GM12891 (cell line): ENCODE measurements at regions not wholly inside any gene's neighbourhood (a gene's known extent, or its start where the extent isn't known, plus 50 kb on each side); places are given as distances from the start of the nearest gene placed in this dataset.

Experiments used
- DNase-seq: peaks from one replicate; pipeline ENCODE4 v3.0.0; 2011; ENCODE audit warnings: low spot score; ENCODE audit not compliant: insufficient read length
- FAIRE-seq: peaks from 2 replicates; lab custom pipeline; 2011; peaks lifted over from hg19 to GRCh38; lab: Jason Lieb, UNC
- PAX5 ChIP-seq: IDR thresholded peaks from 2 replicates; pipeline ENCODE4 v1.6.1; 2011; ENCODE audit warnings: low read length, moderate library complexity, mild to moderate bottlenecking; ENCODE audit not compliant: insufficient read depth, severe bottlenecking
- POLR2A ChIP-seq: IDR thresholded peaks from 2 replicates; pipeline ENCODE4 v1.6.1; 2011; ENCODE audit warnings: low read depth, low read length, control low read depth
- POLR2AphosphoS5 ChIP-seq: IDR thresholded peaks from 2 replicates; pipeline ENCODE4 v1.6.1; 2011; ENCODE audit warnings: low read depth, low read length, control low read depth
- POU2F2 ChIP-seq: IDR thresholded peaks from 2 replicates; pipeline ENCODE4 v1.6.1; 2011; ENCODE audit warnings: low read depth, mild to moderate bottlenecking, control low read depth, low read length, moderate library complexity
- SPI1 ChIP-seq: IDR thresholded peaks from 2 replicates; pipeline ENCODE4 v1.6.1; 2011; ENCODE audit warnings: low read depth, low read length, control low read depth
- TAF1 ChIP-seq: IDR thresholded peaks from 2 replicates; pipeline ENCODE4 v1.6.1; 2011; ENCODE audit warnings: low read depth, low read length, control low read depth

DNA sequence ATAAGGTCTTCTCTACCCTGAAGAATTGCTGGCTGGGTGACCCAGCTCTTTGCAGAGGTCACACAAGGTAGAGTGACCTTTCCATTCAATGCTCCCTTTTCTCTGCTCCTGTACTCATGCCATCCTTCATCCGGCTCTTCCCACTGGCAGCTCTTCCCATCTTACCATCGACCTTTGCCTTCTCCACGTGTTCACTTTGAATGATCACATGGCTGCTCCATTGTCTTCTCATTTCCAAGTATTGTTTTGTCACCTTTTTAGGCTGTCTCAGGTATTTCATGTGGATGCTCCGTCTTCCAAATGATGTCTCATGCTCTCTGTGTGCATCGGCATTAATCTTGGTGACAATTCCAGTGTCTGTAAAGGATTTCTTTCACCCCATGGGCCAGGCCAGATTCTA, 76.6 kb upstream of the ONECUT1 start:
- DNase-seq (no peak), FAIRE-seq (no peak)
- no peak for TF ChIP-seq POLR2A
- no peak for TF ChIP-seq TAF1
- TF ChIP-seq POLR2AphosphoS5 = no peak
- TF ChIP-seq POU2F2 = no peak
- TF ChIP-seq SPI1 = no peak
- TF ChIP-seq PAX5 = no peak

DNA sequence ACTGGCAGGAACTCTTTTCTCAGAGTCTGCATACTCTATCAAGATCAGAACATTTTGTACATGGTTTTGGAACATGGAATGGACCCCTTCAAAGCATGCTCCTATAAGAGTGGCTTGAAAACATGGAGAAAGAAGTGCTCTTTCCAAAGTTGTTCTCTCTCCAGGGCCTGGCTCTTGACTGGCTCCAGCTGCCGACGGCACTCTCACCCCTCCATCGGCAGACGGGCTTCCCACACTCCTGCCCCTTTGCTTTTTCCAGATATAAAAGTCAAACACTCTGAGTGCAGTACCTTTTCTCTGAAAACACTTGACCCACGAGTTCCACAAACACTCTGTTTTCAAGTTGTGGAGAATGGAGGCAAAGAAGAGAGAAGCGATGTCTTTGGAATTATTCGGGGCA, 72.5 kb upstream of the ONECUT1 start:
- TF ChIP-seq TAF1 (no peak), PAX5 (no peak)
- no peak for FAIRE-seq
- no peak for DNase-seq

DNA sequence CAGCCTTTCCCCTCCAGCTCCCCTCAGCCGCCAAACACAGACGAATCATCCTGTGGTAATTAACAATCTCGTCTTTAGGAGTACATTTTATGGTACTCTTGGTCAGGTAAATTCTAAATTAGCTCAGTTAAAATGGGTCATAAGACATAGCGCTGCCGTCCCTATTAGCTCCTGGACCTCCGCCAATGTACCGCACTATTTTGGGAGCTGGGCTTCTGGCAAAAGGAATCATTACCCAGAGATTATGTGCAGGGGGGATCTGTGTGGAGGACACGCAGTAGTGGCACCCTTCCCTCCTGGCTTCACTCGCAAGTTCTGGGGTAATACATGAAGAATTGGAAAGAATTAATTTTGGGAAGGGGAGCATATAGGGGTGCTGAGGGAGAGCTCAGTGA, 68.6 kb upstream of the ONECUT1 start:
- no peak for FAIRE-seq
- no peak for DNase-seq
- TF ChIP-seq SPI1 (no peak), POLR2A (no peak)

DNA sequence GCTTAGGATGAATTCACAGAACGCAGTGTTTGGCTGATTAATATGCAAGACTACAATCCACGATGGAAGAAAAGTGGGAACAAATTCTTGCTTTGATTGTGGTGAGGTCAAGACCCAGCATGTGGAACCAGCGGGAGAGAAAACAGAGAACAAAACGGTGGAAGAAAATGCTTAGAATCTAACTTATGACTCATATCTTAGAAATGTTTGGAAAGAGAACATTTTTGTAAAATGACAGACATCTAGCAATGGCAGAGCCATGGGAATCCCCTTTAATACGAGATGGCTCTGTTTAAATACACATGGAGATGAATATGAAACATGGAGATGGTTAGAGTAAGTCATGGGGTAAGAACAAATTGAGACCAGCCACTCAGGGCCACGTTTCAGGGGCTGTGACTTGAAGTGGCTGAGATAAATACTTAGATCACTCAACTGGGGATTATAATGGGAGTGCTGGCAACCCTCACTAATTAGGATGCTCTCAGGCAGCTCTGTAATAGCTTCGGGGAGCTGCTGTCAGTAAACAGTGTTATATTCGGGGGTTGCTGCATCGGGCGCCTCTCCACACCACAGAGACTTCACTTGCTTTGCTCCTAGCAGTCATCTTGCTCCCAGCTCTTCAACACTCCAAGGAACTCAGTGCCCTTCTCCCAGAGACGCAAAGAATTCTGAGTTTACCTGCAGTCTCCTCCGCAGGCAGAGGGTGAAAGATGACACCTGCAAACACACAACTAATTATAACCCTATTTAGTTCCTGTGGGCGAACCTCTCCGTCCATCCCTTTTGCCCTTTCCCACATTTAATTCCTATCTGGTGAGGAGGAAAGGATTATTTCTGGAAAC, 68.0 kb upstream of the ONECUT1 start:
- TF ChIP-seq SPI1 = no peak
- no peak for TF ChIP-seq TAF1
- no peak for TF ChIP-seq POU2F2
- TF ChIP-seq PAX5 = no peak
- TF ChIP-seq POLR2A = no peak
- TF ChIP-seq POLR2AphosphoS5 = no peak
- no peak for DNase-seq
- FAIRE-seq = no peak

DNA sequence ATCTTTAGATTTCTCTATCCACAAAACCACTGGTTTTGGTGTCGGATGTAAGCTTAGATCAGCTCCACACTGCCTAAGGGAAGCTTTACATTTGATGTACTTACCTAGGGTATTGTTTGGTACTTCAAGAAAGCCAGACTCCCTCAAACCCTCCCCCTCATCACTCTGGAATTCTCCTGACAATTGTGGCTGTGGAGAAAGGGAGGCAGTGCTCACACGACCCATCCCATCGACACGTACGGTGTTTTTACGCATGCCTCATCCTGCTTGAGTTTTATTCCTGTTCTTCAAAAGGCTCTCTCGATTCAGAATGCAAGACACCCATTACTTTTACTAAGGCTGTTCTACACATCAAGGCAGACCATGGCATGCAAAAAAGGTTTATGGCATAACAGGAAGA, 67.3 kb upstream of the ONECUT1 start:
- no peak for TF ChIP-seq POLR2A
- TF ChIP-seq POLR2AphosphoS5 = no peak
- TF ChIP-seq SPI1 = no peak
- TF ChIP-seq TAF1 = no peak
- no peak for TF ChIP-seq PAX5
- no peak for TF ChIP-seq POU2F2
- no peak for DNase-seq
- FAIRE-seq = no peak

DNA sequence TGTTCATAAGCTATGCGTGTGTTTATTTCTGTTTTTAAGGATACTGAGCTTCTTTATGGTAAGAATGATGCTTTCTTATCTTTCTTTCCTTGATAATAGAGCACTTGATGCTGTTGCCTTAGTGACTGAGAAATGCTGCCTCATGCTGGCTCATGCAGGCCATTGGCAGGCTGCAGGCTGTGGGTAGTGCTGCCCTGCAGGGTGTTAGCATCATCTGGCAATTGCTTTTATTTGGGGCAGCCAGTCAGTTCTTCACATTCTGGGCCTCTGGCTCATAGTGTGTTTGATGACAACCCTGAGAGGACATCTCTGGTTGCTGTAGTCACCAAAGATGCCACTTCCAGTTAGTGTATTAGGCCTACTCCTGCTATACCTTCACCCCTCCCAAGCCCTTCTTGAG, 66.2 kb upstream of the ONECUT1 start:
- no peak for DNase-seq
- TF ChIP-seq POU2F2 (no peak), PAX5 (no peak), TAF1 (no peak), SPI1 (no peak), POLR2AphosphoS5 (no peak), POLR2A (no peak)
- no peak for FAIRE-seq

DNA sequence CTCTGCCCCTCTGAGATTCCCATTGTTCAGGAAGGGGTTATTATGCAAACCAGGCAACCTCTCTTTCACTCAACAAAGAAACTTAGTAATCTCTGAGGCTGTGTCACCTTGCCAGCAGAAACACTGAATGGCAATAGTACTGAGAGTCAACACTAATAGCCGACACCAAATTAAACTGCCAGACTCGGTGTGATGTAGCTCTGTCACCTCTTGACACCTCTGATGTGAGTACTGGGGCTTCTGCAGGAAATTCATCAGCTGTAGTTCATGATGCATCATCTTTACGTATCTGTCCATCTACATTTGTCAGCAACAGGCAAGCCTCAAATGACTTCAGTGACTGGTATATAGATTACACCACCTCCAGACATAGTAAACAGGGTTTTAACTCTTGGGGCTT, 65.0 kb upstream of the ONECUT1 start:
- DNase-seq (no peak), FAIRE-seq (no peak)

DNA sequence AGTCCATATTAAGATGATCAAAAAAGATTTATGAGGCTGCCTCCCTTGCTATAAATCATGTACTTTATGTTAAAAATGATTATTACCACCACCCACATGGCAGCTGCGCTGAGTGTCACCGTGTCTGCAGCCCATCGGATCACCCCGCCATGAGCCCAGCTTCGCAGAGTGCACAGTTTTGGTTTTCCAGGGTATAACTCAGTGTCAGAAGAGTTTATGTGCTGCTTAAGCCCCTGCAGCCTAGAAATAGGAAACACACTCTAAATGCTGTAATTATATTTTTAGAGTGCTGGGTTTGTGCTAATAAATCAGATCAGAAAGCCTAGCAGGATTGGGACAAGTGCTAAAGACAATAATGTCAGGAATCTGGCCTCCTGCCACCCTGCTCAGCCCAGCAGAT, 54.7 kb upstream of the ONECUT1 start:
- TF ChIP-seq PAX5 = no peak
- no peak for TF ChIP-seq TAF1
- no peak for TF ChIP-seq POLR2A
- no peak for TF ChIP-seq SPI1
- TF ChIP-seq POLR2AphosphoS5 = no peak
- TF ChIP-seq POU2F2 = no peak
- DNase-seq = no peak
- no peak for FAIRE-seq

More for the DNA sequence above, 65.0 kb upstream of the ONECUT1 start:
- no peak for TF ChIP-seq POLR2A
